ENCODE measurements at regions not wholly inside any gene's neighbourhood (a gene's known extent, or its start where the extent isn't known, plus 50 kb on each side); places are given as distances from the start of the nearest gene placed in this dataset.
A peak's percentile ranks its signal among the peaks of the same experiment; 100 is the strongest.

DNA sequence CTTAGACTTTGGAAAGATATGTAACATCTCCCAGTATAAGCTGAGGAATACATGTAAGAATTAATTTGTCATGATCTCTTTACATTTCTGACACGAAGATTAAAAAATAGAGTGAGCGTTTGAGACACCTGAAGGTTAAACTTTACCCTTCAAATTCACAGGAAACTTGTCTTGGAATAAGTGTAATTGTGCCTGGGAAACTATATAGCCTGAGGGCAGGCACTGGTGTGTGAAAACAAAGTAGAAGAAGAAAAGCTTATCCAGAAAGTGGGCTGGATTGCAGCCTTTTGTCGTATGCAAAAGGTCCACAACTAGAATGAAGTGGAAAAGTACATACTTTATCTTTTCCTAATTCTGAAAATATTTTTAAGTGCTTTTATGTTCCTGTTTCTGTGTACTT lies 275.7 kb upstream of the TCF21 start:
- ATAC-seq: no peak
- no peak for DNase-seq
- no peaks in the 10 kb centered on the region for H3K9me3 ChIP-seq
- intact Hi-C loops (cut with DNase I): no loop called here
- no peaks in the 10 kb centered on the region for H3K27me3 ChIP-seq
- no peak for TF ChIP-seq CTCF (IDR thresholded peaks at IDR 0.05)
- H3K36me3 ChIP-seq: no peaks in the 10 kb centered on the region
- H3K4me3 ChIP-seq: no peak overlapping the region
- H3K4me1 ChIP-seq: no peaks in the 10 kb centered on the region
- H3K27ac ChIP-seq: no peak overlapping the region

DNA sequence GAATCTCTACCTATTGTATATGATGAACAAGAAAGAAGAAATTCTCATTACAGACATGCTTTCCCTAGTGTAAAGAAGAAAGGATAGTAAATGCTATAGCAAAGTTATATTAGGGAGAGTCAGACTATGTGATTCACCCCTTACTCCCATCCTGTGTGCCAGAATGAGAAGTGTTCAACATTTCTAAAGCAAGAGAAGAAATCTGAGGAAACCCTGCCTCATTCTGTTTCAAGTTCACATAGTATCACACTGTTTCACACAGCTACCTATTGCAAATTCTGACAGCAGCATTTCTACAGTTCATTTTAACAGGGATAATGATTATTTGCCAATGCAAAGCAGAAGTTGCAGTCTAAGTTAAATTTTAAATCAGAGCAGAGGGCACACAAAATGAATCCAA lies 267.2 kb upstream of the TCF21 start:
- Histone ChIP-seq H3K27me3 (no peaks in the 10 kb centered on the region), H3K36me3 (no peaks in the 10 kb centered on the region), H3K9me3 (no peaks in the 10 kb centered on the region), H3K4me1 (no peaks in the 10 kb centered on the region), H3K4me3 (no peak overlapping the region), H3K27ac (no peak overlapping the region)
- ATAC-seq (no peak), DNase-seq (no peak)
- no peak for TF ChIP-seq CTCF (IDR thresholded peaks at IDR 0.05)
- intact Hi-C loops (cut with DNase I): no loop called here

DNA sequence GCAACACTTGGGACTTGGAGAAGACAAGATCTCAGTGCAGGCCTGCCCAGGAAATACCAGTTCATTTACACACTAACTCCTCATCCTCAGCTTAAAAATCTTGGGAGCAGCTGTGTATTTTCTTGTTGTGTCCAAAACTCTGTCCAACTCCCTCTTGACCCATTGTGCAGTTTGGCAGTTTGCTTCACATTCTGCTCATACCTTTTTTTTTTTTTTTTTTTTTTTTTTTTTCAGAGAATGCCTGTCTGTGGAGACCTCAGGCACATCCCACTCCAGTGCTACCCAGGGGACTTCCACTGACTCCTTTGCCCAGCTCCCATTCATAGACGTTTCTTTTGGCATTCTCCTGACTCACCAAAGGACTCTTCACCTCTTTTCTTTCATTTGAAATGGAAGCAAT lies 265.8 kb upstream of the TCF21 start:
- no peak for TF ChIP-seq CTCF (IDR thresholded peaks at IDR 0.05)

GRCh38 chr6:133623621-133624020 lies 265.3 kb upstream of the TCF21 start:
- TF ChIP-seq CTCF (IDR thresholded peaks at IDR 0.05): no peak
- DNase-seq (no peak), ATAC-seq (no peak)
- Histone ChIP-seq H3K27ac (no peak overlapping the region), H3K4me3 (no peak overlapping the region), H3K4me1 (no peaks in the 10 kb centered on the region), H3K36me3 (no peaks in the 10 kb centered on the region), H3K27me3 (no peaks in the 10 kb centered on the region), H3K9me3 (no peaks in the 10 kb centered on the region)
- intact Hi-C loops (cut with DNase I): no loop called here

More for the DNA sequence above, 265.8 kb upstream of the TCF21 start:
- DNase-seq (peak in 2 of 4 donors; percentile 67 to 81), ATAC-seq (no peak)
- no peak overlapping the region for H3K27ac ChIP-seq
- no peaks in the 10 kb centered on the region for H3K27me3 ChIP-seq
- H3K4me1 ChIP-seq: no peaks in the 10 kb centered on the region
- H3K36me3 ChIP-seq: no peaks in the 10 kb centered on the region
- no peak overlapping the region for H3K4me3 ChIP-seq
- intact Hi-C loops (cut with DNase I): no loop called here
- no peaks in the 10 kb centered on the region for H3K9me3 ChIP-seq

DNA sequence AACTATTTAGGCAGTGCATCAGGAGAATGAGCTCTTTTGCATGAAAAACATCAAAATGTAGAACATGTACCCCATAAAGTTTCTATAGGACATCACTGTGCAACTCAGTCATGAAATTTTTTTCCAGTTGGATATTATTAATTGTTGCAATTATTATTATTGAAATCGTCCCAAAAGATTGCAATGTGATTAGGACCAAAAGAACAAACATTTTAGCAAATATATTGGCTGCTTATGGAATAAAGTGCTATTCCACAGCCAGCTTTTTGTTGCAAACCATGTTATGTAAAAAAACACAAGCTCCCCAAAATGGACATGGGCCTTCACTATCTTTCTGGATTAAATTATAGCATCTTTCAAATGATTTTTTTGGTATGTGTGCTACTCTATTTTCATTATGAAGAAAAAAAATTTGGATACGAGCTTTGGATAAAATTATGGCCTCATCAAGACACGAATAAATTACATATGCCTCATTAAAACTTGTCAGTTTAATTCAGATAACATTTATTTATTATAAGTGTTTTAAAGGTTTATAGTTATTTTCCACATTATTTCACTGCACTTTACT lies 262.7 kb upstream of the TCF21 start:
- Histone ChIP-seq H3K27me3 (no peaks in the 10 kb centered on the region), H3K36me3 (no peaks in the 10 kb centered on the region), H3K4me1 (no peaks in the 10 kb centered on the region), H3K9me3 (no peaks in the 10 kb centered on the region), H3K27ac (no peak overlapping the region), H3K4me3 (no peak overlapping the region)
- TF ChIP-seq CTCF (IDR thresholded peaks at IDR 0.05): no peak
- intact Hi-C loops (cut with DNase I): no loop called here
- ATAC-seq (no peak), DNase-seq (no peak)
